ENCODE measurements at regions not wholly inside any gene's neighbourhood (a gene's known extent, or its start where the extent isn't known, plus 50 kb on each side); places are given as distances from the start of the nearest gene placed in this dataset.

DNA sequence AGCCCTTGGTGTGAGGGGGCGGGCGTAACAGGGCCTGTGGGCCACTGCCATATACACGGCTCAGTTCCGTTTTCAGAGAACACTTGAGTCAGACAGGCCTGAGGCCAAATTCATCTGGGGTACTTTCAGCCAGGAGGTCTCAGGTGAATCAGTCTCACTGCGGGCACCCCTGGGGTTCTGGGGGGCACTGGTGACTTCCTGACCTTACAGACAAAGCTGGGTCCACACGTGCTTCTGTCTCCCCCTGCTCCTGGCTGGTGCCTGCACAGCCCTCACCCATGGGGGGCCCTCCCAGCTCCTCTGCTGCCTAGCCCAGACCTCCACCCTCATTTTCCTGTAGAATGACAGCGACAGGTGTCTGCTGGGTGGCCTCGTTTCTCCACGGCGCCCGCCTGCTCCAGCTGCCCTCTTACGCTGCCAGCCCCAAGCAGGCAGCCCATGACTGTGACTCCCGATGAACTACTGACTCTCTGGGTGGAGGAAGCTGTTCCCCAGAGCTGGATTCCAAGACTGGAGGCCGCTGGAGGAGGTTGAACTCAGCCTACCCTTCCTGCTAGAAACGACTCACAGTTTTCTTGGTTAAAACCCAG, 374.1 kb upstream of the IRX4 start:
- H3K36me3 ChIP-seq, result no peaks in the 10 kb centered on the region
- FAIRE-seq (no peak), ATAC-seq (no peak), DNase-seq (no peak)
- WGBS, 2 donors, result 61 to 67% methylated on average over 15 of the region's 15 CpGs
- TF ChIP-seq, protein P1, sequence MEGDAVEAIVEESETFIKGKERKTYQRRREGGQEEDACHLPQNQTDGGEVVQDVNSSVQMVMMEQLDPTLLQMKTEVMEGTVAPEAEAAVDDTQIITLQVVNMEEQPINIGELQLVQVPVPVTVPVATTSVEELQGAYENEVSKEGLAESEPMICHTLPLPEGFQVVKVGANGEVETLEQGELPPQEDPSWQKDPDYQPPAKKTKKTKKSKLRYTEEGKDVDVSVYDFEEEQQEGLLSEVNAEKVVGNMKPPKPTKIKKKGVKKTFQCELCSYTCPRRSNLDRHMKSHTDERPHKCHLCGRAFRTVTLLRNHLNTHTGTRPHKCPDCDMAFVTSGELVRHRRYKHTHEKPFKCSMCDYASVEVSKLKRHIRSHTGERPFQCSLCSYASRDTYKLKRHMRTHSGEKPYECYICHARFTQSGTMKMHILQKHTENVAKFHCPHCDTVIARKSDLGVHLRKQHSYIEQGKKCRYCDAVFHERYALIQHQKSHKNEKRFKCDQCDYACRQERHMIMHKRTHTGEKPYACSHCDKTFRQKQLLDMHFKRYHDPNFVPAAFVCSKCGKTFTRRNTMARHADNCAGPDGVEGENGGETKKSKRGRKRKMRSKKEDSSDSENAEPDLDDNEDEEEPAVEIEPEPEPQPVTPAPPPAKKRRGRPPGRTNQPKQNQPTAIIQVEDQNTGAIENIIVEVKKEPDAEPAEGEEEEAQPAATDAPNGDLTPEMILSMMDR (IDR thresholded peaks at IDR 0.05), result no peak
- intact Hi-C loops (cut with DNase I), result no loop called here
- no peaks in the 10 kb centered on the region for H3K4me1 ChIP-seq
- no peak overlapping the region for H3K4me3 ChIP-seq
- no peaks in the 10 kb centered on the region for H3K9me3 ChIP-seq
- no peaks in the 10 kb centered on the region for H3K27me3 ChIP-seq
- H3K27ac ChIP-seq, result no peak overlapping the region

DNA sequence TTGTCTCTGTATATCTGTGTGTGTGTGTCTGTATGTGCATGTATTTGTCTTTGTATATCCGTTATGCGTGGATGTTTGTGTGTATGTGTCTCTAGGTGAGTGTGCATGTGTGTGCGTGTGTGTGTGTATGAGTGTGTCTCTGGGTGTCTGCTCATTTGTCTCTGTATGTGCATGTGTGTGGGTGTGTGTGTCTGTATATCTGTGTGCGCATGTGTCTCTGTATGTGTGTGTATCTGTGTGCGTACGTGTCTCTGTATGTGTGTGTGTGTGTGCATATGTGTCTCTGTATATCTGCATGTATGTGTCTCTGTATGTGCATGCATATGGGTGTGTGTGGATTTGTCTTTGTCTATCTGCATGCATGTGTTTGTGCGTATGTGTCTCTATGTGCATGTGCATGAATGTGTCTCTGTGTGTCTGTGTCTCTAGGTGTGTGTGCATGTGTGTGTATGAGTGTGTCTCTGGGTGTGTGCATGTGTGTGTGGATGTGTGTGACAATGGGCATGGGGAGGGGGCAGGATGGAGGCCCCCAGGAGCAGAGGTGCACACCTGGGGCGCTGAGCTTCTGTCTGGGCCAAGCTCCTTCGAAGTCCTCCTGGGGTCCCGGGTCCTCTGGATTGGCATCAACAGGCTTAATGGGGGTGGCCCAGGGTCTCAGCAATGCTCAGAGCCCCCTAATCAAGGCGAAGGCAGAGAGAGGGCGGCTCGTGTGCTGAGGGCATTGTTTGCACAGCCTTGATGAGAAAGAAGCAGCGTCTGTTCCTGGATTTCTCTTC, 373.4 kb upstream of the IRX4 start:
- Histone ChIP-seq H3K27ac (no peak overlapping the region), H3K4me3 (no peak overlapping the region), H3K9me3 (no peaks in the 10 kb centered on the region), H3K36me3 (no peaks in the 10 kb centered on the region), H3K4me1 (no peaks in the 10 kb centered on the region), H3K27me3 (no peaks in the 10 kb centered on the region)
- FAIRE-seq (no peak), DNase-seq (no peak), ATAC-seq (no peak)
- TF ChIP-seq, protein P1 (IDR thresholded peaks at IDR 0.05), result no peak
- intact Hi-C loops (cut with DNase I), result no loop called here
- 66 to 71% methylated on average over 13 to 14 of the region's 14 CpGs for WGBS, 2 donors

DNA sequence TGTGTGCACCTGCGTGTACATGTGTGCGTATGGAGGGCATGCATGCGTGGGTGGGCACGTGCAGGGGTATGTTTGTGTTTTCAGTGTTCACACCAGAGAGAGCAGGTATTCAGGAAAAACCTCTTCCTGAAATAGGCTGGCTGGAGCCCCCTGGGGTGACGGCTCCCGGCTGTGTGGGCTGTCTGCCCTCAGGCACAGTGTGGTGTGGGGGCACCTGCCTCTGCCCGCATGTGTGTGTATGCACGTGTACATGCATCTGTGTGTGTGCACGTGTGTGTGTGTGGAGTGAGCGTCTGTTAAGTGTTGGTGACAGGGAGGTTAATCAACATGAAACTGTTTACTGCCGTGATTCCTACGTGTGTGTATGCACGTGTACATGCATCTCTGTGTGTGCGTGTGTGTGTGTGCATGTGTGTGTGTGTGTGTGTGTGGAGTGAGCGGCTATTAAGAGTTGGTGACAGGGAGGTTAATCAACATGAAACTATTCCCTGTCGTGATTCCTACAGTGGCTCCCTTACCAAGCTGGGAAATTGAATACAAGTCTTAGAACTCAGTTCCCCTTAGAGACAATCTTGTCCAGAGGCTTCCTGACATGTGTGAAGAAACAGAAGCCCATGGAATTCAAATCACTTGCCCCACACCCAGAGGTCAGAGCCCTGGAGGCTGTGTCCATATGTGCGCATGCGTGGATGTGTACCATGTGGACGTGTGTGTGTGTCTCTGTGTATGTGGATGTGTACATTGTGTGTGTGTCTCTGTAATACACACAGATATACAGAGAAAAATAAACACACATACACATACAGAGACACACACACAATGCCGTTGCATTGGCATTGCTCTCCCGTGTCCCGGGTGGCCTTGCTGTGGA, 372.4 kb upstream of the IRX4 start:
- H3K4me1 ChIP-seq, result no peaks in the 10 kb centered on the region
- 63 to 64% methylated on average over 22 of the region's 22 CpGs for WGBS, 2 donors
- TF ChIP-seq, protein P1 (IDR thresholded peaks at IDR 0.05), result no peak
- H3K27me3 ChIP-seq, result no peaks in the 10 kb centered on the region
- H3K4me3 ChIP-seq, result no peak overlapping the region
- no peaks in the 10 kb centered on the region for H3K36me3 ChIP-seq
- H3K9me3 ChIP-seq, result no peaks in the 10 kb centered on the region
- DNase-seq (no peak), ATAC-seq (no peak), FAIRE-seq (no peak)
- intact Hi-C loops (cut with DNase I), result no loop called here
- no peak overlapping the region for H3K27ac ChIP-seq

DNA sequence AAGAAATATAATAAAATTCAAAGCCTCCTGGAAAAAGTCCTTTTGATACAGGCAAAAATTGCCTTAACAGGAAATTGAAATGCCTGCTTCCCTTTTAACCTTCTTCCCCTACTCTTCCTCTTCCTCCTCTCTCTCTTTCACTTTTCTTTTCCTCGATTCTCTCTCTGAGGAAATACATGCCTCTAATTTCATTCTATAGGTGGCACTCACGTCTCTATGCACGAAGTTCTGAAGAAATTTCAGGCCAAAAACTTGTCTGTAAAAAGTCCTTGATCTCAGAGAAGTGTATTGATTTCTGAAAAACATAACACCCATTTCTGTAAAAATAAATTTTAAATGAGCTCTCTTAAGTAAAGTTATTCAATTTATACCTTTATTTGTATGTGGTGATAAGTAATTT, 371.7 kb upstream of the IRX4 start:
- Histone ChIP-seq H3K4me3 (no peak overlapping the region), H3K4me1 (no peaks in the 10 kb centered on the region), H3K27me3 (no peaks in the 10 kb centered on the region), H3K27ac (no peak overlapping the region), H3K36me3 (no peaks in the 10 kb centered on the region), H3K9me3 (no peaks in the 10 kb centered on the region)
- DNase-seq (no peak), FAIRE-seq (no peak), ATAC-seq (no peak)
- WGBS, 2 donors, result 28 to 35% methylated on average over 3 of the region's 3 CpGs
- intact Hi-C loops (cut with DNase I), result no loop called here
- TF ChIP-seq, protein P1 (IDR thresholded peaks at IDR 0.05), result no peak
